Stimulated activated CD8-positive, alpha-beta memory T cell treated with anti-CD3 and anti-CD28 coated beads, Interleukin-15, amount 100 ng/mL, for 48 hours (primary cell): ENCODE measurements at regions not wholly inside any gene's neighbourhood (a gene's known extent, or its start where the extent isn't known, plus 50 kb on each side); places are given as distances from the start of the nearest gene placed in this dataset.

Source experiments
- DNase-seq, 2 donors: peaks; one replicate each; pipeline ENCODE4 v3.0.0-alpha.2; 2020; ENCODE audit warnings: low read depth in 2 of 2

GRCh38 chr20:39581034-39581433 lies 618.9 kb downstream of the DHX35 start:
- DNase-seq, result no peak

GRCh38 chr20:39576771-39577170 lies 614.6 kb downstream of the DHX35 start:
- no peak for DNase-seq

GRCh38 chr20:39574061-39574460 lies 611.9 kb downstream of the DHX35 start:
- no peak for DNase-seq

DNA sequence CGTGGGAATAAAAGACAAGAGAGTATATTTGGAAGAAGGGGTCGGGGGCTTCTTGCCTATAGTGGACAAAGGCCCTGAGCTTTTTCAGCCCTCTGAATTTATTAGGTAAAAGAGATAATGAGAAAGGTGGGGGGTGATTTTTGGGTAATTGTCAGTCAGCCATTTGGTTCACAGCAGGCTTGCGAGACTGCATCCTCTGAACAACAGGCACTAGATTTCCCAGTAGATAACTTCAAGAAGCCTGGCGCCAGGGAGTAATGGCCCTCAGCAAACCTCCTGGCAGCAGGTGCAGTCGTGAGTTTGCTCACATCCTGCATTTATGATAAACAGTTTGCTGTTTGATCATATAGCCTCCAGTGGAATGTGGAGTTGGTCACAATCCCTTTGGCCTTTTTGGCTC lies 609.0 kb downstream of the DHX35 start:
- no peak for DNase-seq

DNA sequence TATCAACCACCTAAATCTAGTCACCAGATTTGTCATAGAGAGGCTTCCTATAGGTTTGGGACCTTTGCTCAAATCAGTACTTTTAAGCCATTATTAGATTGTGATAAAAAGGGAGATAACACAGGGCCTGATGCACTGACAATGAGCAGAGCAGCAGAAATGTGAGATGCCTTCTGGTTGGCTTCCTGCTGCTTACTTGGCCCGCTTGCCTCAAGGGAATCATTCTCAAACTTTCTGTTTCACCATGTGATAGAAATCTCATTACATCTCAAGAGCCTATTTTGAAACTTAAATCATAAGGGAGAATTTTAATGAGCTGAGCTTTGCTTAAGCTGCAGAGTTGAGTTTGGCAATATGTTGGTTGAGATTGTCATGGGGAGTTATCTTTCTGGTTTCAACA lies 606.0 kb downstream of the DHX35 start:
- no peak for DNase-seq

DNA sequence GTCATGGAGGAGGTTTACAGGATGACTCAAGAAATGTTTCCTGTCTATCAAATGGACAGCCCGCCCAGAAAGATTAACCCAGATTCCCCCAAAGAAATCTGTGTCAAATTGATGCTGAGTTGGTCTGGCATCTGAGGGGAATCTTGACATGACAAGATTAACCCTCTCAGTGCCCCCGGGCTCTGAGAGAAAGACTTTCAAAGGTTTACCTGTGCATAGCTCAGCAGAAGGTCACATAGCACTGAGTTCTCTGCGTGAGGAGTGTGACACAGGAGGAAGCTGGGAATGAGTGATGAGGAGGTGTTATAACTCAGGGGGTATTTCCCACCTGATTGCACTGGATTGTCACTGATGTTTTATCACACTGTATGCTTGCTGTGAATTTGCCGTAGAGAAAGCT lies 601.2 kb downstream of the DHX35 start:
- DNase-seq, result no peak

- no peak for DNase-seq
Observed at GRCh38 chr20:39554341-39554740, 592.2 kb downstream of the DHX35 start.

- no peak for DNase-seq
Observed at GRCh38 chr20:39553120-39553519, 591.0 kb downstream of the DHX35 start.

GRCh38 chr20:39549733-39550132 lies 587.6 kb downstream of the DHX35 start:
- no peak for DNase-seq

GRCh38 chr20:39547546-39548408 lies 585.6 kb downstream of the DHX35 start:
- DNase-seq, result no peak

DNA sequence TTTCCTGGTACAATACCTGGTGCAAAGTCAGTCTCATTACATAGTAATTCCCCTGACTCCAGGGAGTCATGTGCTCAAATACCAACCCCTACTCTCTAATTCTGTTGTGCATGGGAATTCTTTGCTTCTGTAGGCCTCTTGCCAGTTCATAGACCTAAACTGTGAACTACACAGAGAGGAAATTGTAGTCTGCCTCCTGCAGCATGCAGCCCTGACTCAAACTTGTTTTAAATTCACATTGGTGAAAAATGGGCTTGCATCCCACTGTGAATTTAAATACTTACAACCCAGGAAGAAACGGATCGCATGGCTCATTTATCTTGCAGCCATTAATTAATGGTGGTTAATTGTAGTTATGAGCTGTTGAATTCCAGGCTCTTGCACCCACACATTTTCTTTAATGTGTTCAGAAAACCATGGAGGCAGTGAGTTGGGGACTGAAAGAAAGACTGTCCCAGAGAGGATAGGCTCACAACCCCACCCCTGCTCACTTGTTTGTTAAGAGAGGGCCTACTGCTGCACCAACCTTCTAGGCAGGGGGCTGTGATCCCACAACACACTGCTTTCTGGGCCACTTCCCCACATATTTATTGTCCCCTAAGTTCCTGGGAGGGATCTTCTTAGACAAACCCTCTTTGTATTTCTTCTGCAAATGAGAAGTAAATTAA lies 579.1 kb downstream of the DHX35 start:
- no peak for DNase-seq

DNA sequence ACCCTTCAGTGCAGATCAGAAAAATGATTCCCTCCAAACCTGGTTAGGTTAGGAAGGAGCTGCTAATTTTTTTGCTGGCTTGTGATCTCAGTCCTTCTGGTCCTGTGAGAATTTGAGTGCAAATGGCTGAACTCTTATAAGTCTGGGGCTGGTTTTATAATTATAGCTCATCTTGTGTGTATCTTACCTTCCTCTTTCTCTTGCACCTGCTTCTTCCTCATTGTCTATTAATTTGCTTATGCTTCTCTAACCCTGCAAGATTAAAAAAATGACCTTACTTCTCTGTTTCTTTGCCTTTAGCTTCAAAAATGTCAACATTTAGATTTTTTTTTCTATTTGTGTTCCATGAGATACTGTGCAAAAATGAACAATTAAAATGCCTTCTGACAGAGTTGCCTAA lies 576.2 kb downstream of the DHX35 start:
- DNase-seq, result no peak

- no peak for DNase-seq
Observed at GRCh38 chr20:39535301-39535700, 573.2 kb downstream of the DHX35 start.

- no peak for DNase-seq
Observed at GRCh38 chr20:39534846-39535245, 572.7 kb downstream of the DHX35 start.

GRCh38 chr20:39533858-39534257 lies 571.7 kb downstream of the DHX35 start:
- DNase-seq, result no peak

GRCh38 chr20:39532205-39532604 lies 570.1 kb downstream of the DHX35 start:
- DNase-seq, result no peak

GRCh38 chr20:39528436-39528835 lies 566.3 kb downstream of the DHX35 start:
- DNase-seq, result no peak

DNA sequence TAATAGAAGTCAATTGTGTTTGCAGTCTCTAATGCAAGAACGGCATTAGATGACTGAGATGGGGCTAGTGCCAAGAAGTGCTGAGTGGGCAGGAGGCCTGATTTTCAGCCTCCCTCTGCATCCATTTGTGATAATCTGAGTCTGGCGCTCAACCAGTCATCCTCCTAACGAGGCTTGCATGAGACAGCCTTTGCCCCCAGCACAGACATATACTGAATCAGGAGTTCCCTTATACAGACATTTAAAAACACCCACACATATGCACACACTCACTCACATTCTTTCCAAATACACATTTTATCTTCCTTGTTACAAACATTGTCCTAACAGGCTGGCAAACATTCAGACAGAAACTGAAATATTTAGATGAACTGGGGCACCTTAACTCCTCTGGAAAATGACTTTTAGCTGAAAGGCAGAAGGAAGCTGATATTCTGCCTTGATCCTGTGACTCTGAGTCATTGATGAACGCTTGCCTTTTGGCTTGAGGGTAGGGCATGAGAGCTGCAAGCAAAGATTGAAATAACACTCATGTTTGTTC lies 562.3 kb downstream of the DHX35 start:
- no peak for DNase-seq

GRCh38 chr20:39523405-39523804 lies 561.3 kb downstream of the DHX35 start:
- DNase-seq, result no peak

DNA sequence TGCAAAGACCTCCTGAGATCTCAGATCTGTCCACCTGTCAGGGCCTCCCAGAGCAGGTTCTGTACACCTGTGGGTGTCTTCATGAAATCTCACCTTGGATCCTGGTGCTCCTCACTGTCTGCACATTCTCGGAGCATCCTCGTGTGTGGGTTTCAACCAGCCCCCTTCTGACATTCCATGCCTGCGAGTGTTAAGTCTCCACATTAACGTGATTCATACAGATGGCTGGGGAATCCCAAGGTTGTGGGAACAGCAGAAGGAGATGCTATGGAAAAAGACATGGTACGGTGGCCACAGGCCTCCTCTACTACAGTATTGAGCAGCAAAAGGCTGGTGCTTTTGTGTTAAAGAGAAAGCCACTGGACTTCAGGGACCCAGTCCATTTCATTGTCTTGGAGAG lies 556.5 kb downstream of the DHX35 start:
- no peak for DNase-seq

- no peak for DNase-seq
Observed at GRCh38 chr20:39516964-39517363, 554.8 kb downstream of the DHX35 start.

GRCh38 chr20:39504710-39505094 lies 542.6 kb downstream of the DHX35 start:
- no peak for DNase-seq
